AML-193 (cell line): ENCODE measurements at regions not wholly inside any gene's neighbourhood (a gene's known extent, or its start where the extent isn't known, plus 50 kb on each side); places are given as distances from the start of the nearest gene placed in this dataset.
"Not testable (repeated sequence)": the region's sequence is repeated elsewhere in the genome, so short reads cannot be mapped to it uniquely, and the experiment has no call there.

Experiments
- DNase-seq, 2 experiments: peaks; one replicate each; lab custom pipeline; 2025; lab: John Stamatoyannopoulos, UW

DNA sequence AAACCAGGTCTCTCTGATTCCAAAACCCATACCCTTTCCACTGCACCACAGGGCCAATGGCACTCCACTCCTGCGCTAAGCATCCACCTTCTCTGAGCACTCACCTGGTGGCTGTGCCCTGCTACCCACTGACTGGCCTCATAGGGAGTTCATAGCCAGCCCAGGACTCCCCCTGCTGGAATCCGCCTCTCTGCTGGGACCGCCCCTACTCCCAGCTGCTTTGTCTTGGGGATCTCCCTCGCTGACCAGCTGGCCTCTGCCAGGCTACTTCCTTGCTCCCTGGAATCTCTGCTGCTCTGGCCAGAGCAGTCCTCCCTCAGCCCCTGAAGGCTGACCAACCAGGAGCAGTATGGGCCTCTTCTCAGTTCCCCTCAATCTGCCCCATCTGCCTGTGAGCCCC is 129.7 kb downstream of the FAXC start:
- no peak for DNase-seq

DNA sequence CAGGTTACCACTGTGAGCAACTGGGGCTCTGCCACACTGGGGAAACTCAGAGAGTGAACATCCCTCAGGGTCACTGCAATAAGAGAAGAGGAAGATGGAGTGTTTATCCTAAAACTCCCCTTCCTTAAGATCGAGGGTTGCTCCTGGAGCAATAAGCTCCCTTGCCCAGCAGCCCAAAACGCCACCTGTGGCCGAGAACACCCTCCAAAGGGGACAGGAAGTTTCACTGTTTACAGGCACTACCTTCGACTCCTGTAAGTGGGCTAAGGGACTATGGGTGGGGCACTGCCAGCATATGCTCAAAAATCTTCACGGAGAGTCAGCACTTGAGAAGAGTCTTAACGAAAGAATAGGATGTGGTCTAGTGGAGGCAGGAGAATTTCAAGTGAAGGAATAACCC is 132.5 kb downstream of the FAXC start:
- no peak for DNase-seq

DNA sequence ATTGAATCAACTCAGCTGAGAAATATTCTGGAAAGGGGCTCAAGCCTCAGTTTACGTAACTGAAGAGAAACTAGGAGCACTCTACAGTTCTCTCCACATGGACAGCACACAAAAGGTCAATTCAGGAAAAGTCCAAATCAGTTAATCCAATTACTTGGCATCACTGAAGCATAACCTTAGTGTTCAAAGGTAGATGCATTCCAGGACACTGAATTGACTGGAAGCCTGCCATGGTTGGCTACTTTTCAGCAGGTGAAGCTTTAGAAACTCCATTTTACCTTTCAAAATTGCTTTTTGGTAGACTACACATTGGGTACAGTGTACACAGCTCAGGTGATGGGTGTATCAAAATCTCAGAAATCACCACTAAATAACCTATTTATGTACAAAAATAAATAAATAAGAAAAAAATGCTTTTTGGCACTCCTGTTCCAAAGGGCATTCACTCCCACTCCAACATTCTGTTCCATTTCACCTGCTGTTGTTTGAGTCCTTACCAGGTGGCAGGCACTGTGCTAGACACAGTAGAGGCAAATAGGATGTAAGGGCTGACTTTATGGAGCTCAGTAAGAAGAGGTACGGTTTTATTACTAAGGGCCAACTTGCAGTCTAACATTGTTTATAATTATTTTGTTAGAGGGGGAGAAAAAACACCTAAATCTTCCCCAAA is 153.4 kb downstream of the FAXC start:
- DNase-seq = no peak

DNA sequence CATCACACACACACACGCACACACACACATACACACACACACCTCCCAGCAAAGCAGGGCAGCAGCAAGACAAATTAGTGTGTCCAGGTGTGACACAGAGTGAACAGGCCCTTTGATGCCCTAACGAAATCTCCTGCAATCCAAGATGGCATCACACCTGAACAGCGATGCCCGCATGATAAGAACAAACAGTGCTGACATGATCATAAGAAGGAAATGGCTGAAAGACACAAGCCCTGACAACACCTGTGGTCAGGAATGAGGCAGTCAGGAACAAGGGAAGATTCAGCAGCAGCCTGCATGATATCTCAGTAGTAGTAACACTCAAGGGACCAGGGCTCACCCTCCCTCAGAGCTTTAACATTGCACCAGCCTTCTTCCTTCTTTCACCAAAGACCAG is 156.9 kb downstream of the FAXC start:
- DNase-seq = no peak

DNA sequence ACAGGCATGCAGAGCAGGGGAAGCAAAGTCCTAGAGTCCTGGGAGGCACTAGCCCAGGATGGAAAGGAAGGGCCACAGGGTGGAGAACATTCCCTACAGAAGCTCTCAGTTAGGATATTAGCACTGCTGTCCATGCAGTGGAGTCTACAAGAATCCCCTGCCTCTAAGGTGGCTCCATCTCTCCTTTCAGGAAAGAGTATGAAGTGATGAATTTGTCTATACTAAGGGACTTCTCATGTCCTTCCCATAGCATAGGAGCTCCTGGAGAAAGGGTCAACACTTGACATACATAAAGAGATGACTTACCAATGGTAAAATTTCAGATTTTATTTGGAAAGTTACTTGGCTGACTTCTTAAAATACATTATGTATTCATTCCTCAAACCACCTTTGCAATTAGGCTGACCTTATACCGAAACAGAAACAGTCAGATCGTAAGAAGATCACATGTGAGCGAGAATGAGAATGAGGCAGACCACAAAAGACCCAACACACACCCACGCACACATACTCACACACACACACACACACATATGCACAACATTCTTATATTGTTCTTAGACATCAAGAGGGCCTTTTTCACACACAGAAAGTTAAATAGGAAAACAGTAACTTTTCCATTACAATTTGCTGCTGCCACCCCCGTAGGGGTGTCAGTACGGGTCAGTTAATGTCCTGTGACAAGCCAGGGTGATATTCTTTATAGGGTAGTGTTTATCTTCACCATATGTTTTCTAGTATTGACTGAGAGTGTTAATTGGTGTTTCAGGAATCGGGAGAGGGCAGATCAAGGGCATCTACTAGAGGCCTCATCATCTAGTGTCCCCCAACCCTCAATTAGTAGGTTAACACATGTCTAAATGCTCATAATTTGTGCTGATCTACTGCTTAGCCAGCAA is 159.4 kb downstream of the FAXC start:
- no peak for DNase-seq

DNA sequence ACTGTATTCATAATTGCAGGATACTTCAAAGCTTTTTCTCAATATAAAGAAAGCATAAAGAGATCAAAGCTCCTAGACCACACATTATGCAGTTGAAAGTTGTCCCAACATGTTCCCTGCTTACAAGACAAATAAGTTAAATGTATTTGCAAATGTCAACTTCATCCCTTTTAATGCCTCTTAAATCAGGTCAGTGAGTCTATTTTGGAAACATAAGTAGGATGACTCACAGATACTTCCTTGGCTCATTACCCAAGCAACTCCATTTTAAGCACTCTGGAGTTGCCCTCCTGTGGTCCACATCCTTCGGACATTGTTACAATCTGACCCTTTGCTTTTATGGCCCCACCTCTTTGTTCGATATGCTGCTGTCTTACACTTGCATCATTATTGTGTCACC is 162.0 kb downstream of the FAXC start:
- no peak for DNase-seq

DNA sequence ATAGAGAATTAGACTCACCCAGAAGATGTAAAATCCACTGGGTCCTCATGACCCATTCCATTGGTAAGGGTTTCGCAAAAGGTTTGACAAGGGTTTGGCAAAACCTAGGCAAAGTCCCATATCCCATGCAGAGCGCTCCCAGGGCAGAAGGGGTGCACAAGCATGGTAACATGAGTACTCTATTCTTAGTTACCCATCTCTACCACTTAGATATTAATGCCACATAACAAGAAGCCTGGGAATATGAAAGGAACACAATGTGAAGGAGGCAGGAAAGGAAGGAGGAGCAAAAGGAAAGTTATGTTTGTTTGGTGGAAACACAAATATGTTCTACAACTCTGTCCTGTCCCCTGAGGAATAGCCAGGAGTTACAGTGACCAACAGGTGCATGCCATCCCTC is 163.1 kb downstream of the FAXC start:
- DNase-seq = no peak

DNA sequence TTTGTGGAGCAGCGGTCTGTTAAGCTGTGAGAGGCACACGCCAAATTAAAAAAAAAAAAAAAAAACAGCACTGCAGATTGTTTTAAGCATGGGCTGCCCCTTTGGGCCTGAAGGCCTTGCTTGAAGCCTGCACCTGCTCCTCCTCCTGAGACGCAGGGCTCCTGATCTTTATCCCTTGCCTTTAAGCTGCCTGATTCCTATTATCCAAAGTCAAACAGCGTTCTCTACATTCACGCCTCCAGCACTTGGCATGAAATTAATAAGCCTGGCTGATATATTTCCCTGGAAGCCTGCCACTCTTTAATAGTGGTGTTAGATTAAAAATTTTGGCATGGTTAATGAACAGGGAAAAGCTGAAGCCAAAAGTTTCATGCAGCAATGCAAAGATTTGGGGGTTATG is 163.9 kb downstream of the FAXC start:
- no peak for DNase-seq

DNA sequence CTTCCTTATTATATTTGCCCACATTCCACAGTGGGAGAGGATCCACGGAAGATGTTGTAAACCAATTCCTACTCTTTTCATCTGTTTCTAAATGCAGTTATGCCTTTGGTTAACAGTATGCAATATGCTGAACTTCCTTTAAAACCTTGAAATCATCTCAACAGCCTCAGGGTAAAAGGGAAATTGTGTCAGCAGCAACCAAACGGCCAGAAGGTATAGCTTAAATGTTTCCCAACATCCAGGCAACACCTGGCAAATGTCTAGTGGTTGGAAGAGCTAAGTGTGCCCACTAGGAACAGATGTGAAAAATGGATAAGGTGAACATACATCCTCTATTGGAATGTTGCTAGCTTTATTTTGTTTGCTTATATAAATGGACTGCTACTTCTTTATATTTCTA is 164.8 kb downstream of the FAXC start:
- peak; percentile 76 to 78 for DNase-seq

DNA sequence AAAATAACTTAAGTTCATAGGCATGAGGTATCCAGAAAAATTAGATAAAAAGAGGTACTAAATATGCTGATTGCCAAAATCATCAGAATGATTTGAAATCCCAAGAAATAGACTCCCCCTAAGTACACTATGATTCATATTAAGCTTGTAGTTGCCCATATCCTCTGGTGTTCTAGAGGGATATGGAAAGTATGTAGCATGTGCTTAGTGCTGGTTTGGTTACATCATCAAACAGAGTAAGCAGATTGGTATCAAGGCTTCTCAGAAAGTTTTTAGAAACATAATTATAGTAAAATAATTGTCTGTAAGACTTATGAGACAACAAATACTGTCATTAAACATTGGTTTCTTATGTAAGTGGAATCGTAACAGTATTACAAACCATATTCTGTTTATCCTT is 166.4 kb downstream of the FAXC start:
- DNase-seq = no peak

DNA sequence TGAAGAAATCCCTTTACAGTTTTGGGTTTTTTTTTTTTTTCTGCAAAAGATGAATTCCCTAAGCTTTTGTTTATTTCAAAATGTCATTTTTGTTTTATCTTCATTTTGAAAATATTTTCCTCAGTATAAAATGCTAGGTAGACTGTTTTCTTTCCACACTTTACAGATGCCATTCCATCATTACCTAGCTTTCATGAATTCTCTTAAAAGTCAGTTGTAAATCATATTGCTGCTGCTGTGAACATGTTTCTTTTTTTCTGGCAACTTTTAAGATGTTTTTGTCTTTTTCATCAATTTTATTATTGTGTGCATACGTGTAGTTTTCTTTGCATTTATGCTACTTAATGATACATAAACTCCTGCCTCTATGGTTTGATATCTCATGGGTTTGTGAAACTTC is 168.3 kb downstream of the FAXC start:
- DNase-seq = no peak

DNA sequence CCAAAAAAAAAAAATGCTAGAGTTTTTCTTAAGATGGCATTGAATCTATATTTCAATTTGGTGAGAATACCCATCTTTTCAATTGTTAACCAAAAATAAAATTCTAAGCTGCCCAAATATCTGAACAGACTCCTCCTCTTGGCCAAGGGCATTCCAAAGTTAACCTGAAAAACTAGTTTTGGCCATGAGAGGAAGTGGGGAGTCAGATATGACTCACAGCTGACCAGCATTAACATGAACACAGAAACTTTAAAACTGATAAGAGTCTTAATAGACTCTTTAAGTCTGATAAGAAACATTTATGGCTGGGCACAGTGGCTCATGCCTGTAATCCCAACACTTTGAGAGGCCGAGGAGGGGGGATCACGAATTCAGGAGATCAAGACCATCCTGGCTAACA is 171.3 kb downstream of the FAXC start:
- DNase-seq = no peak

DNA sequence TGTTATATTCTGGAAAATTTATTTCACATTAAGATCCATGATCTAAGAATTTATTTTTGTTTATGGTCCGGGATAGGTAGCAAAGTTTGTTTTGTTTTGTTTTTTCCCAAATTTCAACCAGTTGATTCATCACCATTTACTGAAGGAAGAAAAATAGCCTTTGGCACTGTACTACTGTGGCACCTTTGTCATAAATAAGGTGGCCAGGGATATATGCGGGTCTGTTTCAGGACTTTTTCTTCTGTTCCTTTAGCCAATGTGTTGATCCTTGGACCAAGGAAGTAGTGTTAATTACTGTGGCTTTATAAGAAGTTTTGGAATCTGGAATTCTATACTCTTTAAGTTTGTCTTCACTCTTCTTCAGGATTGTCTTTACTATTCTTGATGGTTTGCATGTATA is 171.7 kb downstream of the FAXC start:
- no peak for DNase-seq

DNA sequence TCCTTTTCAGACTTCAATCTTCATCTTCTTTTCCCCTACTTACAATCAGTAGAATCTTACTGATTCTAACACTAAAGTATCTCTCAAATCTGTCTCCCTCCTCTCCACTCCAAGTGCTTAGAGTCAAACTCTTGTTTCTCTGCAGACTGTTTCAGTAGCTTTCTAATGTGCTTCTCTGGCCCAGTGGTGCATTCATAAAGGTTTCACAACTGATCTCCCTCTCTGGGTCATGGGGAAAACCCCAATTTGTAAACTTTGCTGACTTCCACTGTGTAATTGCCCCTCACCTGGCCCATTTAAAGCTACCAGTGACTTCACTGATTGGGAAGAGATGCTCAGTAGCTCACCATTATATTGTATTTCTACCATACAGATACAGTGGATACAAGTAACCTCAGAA is 183.6 kb downstream of the FAXC start:
- DNase-seq = no peak

DNA sequence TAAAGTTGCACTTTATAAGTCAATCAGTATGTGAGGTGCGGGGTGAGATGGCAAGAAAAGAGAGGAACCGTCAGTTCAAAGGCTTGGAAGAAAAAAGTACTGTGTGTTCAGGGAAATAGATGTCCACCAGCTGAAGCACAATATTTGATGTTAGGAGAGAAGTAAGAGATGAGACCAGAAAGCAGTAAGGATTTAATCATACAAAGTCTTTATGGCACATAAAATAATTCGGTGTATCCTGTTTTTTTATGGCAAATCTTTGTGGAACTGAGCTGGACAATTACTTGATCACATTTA is 197.2 kb downstream of the FAXC start:
- no peak for DNase-seq

DNA sequence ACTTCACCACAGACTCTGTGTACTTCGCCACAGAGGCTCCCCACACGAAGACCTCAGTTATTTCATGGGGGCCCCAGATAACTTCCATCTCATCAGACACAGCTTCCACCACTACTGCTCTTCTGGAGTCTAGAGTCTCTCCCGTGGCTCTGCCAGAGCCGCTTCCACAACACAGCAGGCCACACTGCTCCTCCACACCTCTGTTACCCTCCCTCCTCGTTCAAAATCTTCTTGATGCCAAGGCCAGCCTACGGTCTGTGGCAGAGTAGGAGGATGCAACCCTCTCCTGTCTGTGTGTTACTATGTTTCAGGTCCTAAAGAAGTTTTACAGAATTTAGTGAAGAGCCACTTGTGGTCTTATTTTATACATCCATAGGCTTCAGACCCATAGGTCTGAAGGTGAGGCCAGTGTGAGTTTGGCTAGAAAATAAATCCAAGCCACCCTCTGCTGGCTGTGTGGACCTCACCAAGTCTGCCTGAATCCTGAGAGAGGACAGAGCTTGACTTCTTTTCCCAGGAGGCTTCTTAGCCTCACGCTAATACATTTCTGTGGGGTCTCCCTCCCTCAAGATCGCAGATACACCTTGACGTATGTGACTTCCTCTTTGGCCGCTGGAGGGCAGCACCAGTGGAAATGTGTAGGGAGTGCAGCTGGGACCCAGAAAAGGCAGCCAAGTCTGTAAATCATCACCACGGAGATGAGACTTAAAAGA is 197.7 kb downstream of the FAXC start:
- DNase-seq = peak; percentile 40 to 41

DNA sequence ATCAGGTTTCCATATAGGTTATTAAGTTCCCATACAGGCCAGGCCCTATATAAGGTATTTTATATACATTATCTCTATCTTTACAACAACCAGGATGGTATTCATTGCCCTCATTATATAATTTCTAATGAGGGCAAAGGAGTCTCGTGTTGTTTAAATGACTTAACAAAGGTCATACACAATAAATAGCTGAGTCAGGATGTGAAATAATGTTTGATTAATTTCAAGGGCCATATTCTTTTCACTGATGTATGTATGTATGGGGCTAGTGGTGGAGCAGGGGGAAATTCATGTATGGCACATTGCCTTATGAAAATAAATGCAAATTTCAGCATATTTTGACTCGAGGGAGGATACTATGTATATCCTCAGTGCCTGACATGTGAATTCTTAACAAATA is 200.7 kb downstream of the FAXC start:
- DNase-seq = no peak

DNA sequence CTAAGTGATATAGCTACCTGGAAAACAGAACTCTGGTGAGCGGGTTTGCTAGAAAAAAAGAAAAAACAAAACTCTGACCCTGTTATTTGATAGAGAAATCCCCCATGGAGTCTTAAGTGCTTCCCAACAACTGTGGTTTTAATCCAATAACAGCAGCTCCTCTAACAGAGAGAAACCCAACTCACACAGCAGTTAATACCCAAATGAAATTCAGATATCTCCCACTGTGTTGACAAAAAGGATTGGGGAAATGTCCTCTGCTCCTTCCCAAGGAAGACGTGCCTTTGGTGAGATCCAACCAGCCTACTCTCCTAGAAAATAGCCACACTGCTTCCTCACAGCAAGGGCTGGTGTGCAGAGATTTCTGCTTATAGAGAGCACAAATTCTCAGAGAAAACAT is 200.4 kb upstream of the FBXL4 start:
- no peak for DNase-seq

DNA sequence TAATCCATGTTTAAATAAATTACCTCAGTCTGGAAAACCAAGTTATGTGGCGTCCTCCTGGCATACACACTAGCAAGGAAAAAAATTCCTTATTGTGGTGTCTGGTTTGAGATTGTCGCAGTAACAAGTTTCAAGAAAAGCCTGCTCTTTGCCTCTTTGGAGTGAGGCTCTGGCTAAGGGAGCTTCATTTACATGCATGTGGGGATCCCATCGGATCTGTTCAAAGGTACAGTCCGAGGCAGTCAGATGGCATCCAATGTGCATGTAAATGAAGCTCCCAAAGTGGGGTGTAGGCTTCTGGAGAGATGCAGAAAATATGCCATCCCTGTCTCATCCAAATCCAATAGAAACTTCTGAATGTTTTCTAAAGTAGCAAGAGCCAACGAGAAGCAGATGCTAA is 199.5 kb upstream of the FBXL4 start:
- no peak for DNase-seq

DNA sequence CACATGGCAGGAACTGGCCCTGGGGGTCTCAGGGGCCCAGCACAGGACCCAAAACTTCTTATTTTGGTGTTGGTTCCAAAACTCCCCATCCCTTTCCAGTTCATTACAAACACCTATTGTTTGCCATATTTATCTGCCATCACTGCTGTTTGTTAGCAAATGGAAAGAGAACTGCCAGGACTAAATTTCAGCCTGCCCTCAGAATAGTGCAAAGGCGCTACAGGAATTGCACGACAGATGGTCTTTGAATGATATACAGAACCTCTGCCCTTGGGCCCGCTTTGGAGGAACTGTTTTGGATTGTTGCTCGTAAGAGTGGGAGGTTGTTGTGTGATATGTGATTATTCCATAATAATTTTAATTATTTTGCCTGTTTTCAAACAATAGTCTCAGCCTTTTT is 199.0 kb upstream of the FBXL4 start:
- DNase-seq = no peak

DNA sequence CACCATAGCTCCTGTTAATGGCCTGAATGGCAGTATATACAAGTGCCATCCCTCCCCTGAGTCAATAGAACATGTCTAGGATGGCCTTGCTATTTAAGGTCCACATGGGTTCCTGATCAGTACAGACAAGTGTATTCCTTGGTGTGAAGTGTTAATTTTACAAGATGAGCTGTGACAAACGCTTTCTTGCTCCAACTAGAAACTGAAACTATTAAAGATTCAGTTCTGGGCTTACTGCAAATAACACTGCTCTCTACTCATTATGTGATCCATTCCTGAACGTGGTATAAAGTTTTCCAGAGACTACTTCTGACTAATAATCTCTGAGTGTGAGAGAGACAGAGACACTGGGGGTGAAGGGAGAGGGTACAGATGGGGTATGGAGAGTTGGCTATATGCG is 198.0 kb upstream of the FBXL4 start:
- DNase-seq = no peak

DNA sequence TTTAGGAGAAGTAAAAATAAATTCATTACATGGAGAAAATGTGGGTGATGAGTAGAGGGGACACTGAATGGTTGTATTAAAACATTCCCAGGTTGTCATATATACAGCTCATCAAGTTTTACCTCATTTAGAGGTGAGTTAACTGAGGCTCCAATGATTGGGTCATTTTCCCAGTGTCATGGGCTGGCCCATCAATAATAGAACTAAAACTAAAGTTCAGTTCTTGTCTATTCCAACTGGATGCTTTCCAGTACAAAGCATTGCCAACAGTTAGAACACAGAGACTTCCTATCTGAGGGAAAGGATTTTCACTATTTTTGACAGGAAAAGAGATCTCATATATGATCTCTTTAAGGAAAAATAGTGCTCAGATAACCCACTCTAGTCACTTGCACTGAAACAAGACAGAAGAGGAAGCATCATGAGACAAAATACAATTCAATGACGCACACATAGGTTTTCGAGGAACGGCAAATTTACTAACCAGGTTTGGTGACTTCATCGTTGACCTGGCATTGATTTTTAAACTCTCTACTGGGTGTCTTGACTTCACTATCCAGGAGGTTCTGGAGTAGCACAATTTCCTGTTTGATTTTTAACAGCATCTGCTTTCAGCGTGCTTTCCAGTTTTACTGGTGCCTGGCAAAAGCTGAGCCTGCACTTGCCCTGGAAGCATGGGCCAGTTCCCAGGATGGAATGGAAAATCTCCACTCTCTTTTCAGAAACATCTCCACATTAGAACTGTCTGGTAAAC is 195.5 kb upstream of the FBXL4 start:
- no peak for DNase-seq

DNA sequence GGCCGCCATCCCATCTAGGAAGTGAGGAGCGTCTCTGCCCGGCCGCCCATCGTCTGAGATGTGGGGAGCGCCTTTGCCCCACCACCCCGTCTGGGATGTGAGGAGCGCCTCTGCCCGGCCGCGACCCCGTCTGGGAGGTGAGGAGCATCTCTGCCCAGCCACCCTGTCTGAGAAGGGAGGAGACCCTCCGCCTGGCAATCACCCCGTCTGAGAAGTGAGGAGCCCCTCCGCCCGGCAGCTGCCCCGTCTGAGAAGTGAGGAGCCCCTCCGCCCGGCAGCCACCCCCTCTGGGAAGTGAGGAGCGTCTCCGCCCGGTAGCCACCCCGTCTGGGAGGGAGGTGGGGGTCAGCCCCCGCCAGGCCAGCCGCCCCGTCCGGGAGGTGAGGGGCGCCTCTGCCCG is 194.2 kb upstream of the FBXL4 start:
- not testable (repeated sequence) for DNase-seq
